Fibroblast of the aortic adventitia (primary cell): ENCODE measurements at regions not wholly inside any gene's neighbourhood (a gene's known extent, or its start where the extent isn't known, plus 50 kb on each side); places are given as distances from the start of the nearest gene placed in this dataset.

ENCODE experiments used
- DNase-seq: peaks from one replicate; pipeline ENCODE4 v3.0.0-alpha.2; 2010; ENCODE audit warnings: low read depth
- H3K4me3 ChIP-seq: 2 replicates; pipeline ENCODE4 v1.5.1; 2011; ENCODE audit warnings: low read depth, mild to moderate bottlenecking, control low read depth, low read length, moderate library complexity
- TF ChIP-seq, protein P1 (sequence below): IDR thresholded peaks from 2 replicates; pipeline ENCODE4 v1.5.1; 2011; ENCODE audit warnings: mild to moderate bottlenecking, low read length, control low read depth, inconsistent platforms; ENCODE audit not compliant: insufficient read depth

GRCh38 chr15:79212589-79213157, 69.8 kb upstream of the ANKRD34C start:
- TF ChIP-seq, protein P1, sequence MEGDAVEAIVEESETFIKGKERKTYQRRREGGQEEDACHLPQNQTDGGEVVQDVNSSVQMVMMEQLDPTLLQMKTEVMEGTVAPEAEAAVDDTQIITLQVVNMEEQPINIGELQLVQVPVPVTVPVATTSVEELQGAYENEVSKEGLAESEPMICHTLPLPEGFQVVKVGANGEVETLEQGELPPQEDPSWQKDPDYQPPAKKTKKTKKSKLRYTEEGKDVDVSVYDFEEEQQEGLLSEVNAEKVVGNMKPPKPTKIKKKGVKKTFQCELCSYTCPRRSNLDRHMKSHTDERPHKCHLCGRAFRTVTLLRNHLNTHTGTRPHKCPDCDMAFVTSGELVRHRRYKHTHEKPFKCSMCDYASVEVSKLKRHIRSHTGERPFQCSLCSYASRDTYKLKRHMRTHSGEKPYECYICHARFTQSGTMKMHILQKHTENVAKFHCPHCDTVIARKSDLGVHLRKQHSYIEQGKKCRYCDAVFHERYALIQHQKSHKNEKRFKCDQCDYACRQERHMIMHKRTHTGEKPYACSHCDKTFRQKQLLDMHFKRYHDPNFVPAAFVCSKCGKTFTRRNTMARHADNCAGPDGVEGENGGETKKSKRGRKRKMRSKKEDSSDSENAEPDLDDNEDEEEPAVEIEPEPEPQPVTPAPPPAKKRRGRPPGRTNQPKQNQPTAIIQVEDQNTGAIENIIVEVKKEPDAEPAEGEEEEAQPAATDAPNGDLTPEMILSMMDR, result no peak
- H3K4me3 ChIP-seq, result no peak overlapping the region
- DNase-seq, result no peak

- TF ChIP-seq, protein P1, result no peak
- H3K4me3 ChIP-seq, result no peak overlapping the region
- DNase-seq, result no peak
Measured at GRCh38 chr15:79211481-79211880, 71.0 kb upstream of the ANKRD34C start.

DNA sequence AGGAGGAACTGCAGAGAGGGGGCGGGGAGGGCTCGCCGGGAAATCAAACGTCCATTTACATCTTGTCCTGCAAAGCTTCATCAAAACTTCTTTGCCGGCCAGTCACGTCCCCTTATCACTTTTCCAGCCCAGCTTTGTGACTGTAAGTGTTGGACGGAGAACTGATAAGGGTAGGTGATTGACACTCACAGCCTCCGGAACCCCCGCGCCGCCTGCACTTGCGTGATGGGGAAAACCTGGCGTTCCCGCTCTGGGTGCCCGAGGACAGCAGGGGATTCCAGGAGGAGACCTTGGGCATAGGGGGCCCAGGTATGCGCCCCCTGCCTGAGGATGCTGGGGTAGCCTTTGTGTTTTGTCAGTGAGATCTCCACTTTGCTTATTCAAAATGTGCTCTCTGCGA, 72.8 kb upstream of the ANKRD34C start:
- TF ChIP-seq, protein P1, result no peak
- H3K4me3 ChIP-seq, result no peak overlapping the region
- DNase-seq, result no peak

DNA sequence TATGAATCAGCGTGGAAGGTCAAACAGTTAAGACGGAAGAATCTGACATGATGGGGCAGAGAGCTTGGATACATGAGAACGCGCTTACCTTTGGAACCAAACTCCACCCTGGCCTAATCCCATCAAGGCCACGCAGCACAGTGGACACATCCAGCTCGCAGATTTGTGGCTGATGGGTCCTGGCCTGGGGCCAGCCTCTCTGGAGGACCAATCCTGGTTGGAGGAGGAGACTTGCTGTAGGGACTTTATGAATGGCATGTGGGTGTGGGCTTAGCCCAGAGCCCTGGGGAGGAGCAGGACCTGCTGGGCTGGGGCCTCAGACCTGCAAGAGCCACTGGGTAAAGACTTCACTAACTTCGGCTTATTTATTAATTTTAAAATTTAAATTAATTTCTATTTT, 73.4 kb upstream of the ANKRD34C start:
- TF ChIP-seq, protein P1, result no peak
- H3K4me3 ChIP-seq, result no peak overlapping the region
- DNase-seq, result no peak

DNA sequence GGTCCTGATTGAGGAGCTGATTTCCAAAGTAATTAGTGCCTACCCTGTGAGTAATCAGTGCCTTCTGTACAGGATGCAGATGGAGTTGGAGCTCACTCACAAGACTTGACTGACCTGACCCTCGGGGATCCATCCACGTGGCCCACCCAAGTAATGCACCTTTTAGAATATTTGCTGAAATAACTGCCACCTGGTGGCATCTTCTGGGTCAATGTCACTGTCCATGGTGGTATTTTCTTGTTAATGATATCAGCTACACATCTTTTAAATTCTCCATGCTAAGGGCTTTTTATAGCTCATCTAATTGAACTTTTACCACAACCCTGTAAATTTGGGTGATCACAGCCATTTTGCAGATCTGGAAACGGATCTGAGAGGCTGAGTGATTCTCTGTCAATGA, 74.3 kb upstream of the ANKRD34C start:
- H3K4me3 ChIP-seq, result no peak overlapping the region
- no peak for DNase-seq
- TF ChIP-seq, protein P1, result no peak

- no peak overlapping the region for H3K4me3 ChIP-seq
- TF ChIP-seq, protein P1, result no peak
- no peak for DNase-seq
Measured at GRCh38 chr15:79206940-79207339, 75.6 kb upstream of the ANKRD34C start.
